HEK293T (cell line): ENCODE measurements at regions not wholly inside any gene's neighbourhood (a gene's known extent, or its start where the extent isn't known, plus 50 kb on each side); places are given as distances from the start of the nearest gene placed in this dataset.

Experiments
- ELF4 ChIP-seq: fragments of 450-650 bp; IDR thresholded peaks from 2 replicates; pipeline ENCODE4 v1.6.1; 2017; ENCODE audit warnings: antibody characterized with exemption
- FOXA1 ChIP-seq: fragments of 450-650 bp; IDR thresholded peaks from 2 replicates; pipeline ENCODE4 v1.6.1; 2016; ENCODE audit warnings: mild to moderate bottlenecking
- FOXK2 ChIP-seq: fragments of 450-650 bp; IDR thresholded peaks from 2 replicates; pipeline ENCODE4 v1.6.1; 2016; ENCODE audit warnings: mild to moderate bottlenecking
- L3MBTL2 ChIP-seq: fragments of 450-650 bp; conservative IDR thresholded peaks from 2 replicates; pipeline ENCODE4 v1.6.1; 2016; ENCODE audit warnings: mild to moderate bottlenecking
- LEF1 ChIP-seq: fragments of 450-650 bp; IDR thresholded peaks from 2 replicates; pipeline ENCODE4 v1.6.1; 2017; ENCODE audit warnings: mild to moderate bottlenecking, borderline replicate concordance
- SP1 ChIP-seq: fragments of 450-650 bp; IDR thresholded peaks from 2 replicates; pipeline ENCODE4 v1.6.1; 2017
- SUZ12 ChIP-seq: fragments of 450-650 bp; IDR thresholded peaks from 2 replicates; pipeline ENCODE4 v1.6.1; 2016; ENCODE audit warnings: mild to moderate bottlenecking
- TARDBP ChIP-seq: fragments of 450-650 bp; IDR thresholded peaks from 2 replicates; pipeline ENCODE4 v1.6.1; 2016

DNA sequence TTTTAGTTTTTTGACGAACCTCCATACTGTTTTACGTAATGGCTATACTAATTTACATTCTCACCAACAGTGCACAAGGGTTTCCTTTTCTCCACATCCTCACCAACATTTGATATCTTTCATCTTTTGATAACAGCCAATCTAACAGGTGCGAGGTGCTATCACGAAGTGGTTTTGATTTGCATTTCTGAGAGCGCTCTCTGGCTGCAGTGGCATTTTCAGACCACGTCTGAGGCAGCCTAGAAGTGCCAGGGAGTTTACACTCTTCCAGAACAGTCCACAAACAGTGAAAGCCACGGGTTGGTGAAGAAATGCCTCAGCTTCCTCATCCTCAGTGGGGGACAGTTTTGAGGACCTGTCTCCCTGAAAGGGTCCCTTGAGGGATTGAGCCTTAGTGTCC is 471.0 kb downstream of the BCOR start:
- no peak for TF ChIP-seq FOXK2
- TF ChIP-seq TARDBP = no peak
- TF ChIP-seq L3MBTL2 = no peak
- TF ChIP-seq SP1 = no peak
- no peak for TF ChIP-seq SUZ12
- no peak for TF ChIP-seq FOXA1
- TF ChIP-seq ELF4 = no peak
- no peak for TF ChIP-seq LEF1
